A673 (cell line): ENCODE measurements at regions not wholly inside any gene's neighbourhood (a gene's known extent, or its start where the extent isn't known, plus 50 kb on each side); places are given as distances from the start of the nearest gene placed in this dataset.
"Not testable (repeated sequence)": the region's sequence is repeated elsewhere in the genome, so short reads cannot be mapped to it uniquely, and the experiment has no call there.

Experiments used
- EZH2 ChIP-seq: fragments of 200-600 bp; sonication (generic); IDR thresholded peaks from 2 replicates; pipeline ENCODE4 v1.6.1; 2017; ENCODE audit warnings: borderline replicate concordance, low read depth, mild to moderate bottlenecking, mixed read lengths, antibody characterized with exemption, low read length; ENCODE audit not compliant: poor library complexity, severe bottlenecking
- TF ChIP-seq, protein P1 (sequence below): fragments of 300-800, 200-600 bp; sonication (generic); conservative IDR thresholded peaks from 2 replicates; pipeline ENCODE4 v1.5.1; 2017; ENCODE audit warnings: low read depth, mild to moderate bottlenecking, antibody characterized with exemption, low read length, moderate library complexity, mixed read lengths

DNA sequence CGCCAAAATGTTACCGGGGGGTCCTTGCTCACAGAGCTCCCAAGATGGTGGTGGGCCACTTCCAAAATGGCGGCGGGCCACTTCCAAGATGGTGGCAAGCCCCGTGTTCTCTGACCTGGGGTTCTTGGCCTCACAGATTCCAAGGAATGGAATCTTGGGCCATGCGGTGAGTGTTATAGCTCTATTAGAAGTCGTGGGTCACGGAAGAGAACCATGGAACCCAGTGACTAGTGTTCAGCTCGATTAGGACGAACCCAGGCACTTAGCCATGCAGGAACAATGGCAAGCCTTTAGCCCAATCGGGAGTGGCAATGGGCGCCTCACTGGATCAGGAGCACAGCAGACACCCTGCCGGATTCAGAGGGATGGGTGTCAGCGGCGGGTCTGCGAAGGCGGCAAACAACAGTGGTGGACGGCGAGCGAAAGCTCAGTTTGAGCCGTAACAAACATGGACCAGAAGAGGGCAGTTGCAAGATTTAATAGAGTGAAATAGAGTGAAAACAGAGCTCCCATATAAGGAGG is 254.9 kb upstream of the CNR1 start:
- not testable (repeated sequence) for TF ChIP-seq EZH2
- TF ChIP-seq, protein P1, sequence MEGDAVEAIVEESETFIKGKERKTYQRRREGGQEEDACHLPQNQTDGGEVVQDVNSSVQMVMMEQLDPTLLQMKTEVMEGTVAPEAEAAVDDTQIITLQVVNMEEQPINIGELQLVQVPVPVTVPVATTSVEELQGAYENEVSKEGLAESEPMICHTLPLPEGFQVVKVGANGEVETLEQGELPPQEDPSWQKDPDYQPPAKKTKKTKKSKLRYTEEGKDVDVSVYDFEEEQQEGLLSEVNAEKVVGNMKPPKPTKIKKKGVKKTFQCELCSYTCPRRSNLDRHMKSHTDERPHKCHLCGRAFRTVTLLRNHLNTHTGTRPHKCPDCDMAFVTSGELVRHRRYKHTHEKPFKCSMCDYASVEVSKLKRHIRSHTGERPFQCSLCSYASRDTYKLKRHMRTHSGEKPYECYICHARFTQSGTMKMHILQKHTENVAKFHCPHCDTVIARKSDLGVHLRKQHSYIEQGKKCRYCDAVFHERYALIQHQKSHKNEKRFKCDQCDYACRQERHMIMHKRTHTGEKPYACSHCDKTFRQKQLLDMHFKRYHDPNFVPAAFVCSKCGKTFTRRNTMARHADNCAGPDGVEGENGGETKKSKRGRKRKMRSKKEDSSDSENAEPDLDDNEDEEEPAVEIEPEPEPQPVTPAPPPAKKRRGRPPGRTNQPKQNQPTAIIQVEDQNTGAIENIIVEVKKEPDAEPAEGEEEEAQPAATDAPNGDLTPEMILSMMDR: not testable (repeated sequence)
